CD4-positive, alpha-beta T cell treated with Interleukin-4 for 4 hours (primary cell): ENCODE measurements at regions not wholly inside any gene's neighbourhood (a gene's known extent, or its start where the extent isn't known, plus 50 kb on each side); places are given as distances from the start of the nearest gene placed in this dataset.
"Not testable (repeated sequence)": the region's sequence is repeated elsewhere in the genome, so short reads cannot be mapped to it uniquely, and the experiment has no call there.

Experiments
- DNase-seq: peaks from one replicate; pipeline ENCODE4 v3.0.0-alpha.2; 2020

DNA sequence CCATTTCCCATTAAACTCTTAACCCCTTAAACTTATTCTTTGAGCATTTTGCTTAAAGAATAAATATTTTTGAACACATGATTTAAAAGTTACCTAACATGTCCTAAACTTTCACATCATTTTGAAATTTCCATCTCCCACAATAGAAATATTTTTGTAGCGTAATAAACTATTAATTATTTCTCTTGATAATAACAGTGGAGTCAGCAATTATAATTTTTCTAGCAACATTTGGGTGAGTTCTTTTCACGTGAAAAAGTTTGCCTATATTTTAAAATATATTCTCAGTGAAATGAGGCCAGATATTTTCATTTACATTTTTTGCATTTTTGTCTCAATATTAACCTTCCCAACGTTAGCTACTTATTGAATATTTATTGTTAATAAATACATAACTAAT lies 320.4 kb upstream of the CRIM1 start:
- DNase-seq: no peak

DNA sequence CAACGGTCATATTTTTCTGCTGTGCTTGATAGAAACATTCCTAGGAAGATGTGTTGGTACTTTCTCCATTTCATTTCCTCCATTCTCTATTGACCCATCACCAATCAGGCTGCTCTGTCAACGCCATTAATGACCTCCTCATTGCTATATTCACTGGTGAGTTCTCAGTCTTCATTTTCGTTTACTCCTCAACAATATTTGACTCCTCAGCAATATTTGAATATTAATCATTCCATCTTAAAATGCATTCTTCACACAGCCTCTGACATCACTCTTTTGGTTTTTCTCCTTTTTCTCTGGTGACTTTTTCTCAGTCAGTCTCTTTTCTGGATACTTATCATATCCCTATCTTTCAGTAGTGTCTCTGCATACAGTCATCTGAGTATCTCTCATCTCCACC lies 323.5 kb upstream of the CRIM1 start:
- no peak for DNase-seq

DNA sequence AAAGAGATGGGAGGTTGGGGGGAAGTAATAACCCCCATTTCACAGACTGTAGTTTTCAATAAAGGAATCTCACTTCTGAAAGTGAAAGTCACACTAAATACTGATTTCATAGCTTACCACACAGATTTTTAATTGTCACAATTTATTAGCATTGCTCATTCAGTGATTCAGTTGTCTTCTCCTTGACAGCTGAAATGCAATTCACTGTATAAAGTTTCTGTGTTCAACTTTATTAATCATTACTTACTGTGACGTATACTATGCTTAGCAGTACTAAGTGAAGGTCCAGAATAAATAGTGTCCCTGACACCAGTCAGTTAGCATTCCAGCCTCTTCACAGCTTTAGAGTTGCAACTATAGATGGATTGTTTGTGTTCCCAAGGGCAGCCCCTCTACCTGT lies 324.1 kb upstream of the CRIM1 start:
- no peak for DNase-seq

DNA sequence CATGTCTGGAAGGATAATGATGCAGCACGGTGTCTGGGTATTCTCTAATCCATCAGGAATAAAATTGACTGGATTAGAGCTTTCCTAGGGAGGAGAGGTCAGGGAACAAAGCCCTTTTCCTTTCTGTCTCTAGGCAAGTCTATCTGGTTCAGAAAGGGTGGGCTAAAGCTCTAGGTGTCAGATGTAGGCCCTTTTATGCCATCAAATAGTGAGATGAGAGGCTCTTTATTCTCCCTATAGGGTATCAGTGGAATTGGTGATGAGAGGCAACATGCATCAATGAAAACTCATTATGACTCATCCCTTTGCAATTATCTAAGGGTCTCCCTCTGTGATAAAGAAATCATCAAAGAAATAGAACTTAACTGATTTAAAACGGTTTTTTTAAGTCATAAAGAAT lies 328.0 kb upstream of the CRIM1 start:
- DNase-seq: no peak

DNA sequence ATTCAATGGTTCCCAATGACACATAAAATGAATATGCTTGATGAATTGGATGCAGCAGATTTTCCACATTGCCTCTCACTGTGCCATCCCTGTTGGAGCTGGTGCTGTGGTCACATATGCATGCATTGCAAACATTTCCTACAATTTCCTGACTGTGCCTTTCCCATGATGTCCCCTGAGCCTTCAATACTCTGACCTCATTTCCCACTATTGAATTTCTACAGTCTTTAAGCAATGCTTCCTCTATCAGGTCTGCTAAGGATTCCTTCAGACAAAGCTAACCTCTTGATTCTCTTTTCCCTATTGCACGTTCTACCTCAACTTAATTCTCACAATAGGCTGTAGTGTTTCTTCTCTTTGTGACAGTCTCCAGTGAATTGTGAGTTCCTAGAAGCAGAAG lies 342.5 kb upstream of the CRIM1 start:
- DNase-seq: no peak

DNA sequence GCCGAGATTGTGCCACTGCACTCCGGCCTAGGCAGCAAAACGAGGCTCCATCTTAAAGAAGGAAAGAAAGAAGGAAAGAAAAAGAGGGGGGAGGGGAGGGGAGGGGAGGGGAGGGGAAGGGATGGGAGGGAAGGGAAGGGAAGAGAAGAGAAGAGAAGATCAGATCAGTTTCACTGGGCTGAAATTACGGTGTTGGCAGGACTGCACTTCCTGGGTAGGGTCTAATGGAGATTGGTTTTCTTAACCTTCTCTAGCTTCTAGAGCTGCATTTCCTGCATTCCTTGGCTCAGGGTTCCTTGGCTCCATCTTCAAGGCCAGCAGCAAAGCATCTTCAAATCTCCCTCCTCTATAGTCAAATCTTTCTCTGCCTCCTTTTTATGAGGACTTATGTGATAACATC lies 349.1 kb upstream of the CRIM1 start:
- no peak for DNase-seq

DNA sequence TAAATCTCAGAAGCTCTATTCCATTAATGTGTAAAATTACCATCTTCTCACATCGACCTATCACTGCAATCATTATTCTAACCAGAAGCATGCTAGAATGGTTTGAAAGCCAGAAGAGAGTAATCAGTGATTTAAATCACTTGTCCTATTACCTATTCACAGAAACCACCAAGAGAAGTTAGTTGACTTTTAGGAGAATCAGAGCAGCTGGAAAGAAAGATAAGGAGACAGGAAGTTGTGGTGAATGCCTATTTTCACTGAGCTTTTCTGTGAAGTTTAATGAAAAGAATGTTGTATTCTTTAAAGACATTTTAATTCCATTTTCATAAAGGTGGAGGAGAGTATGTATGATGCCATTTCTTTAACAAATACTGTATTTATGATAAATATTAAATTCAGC lies 352.6 kb upstream of the CRIM1 start:
- no peak for DNase-seq

DNA sequence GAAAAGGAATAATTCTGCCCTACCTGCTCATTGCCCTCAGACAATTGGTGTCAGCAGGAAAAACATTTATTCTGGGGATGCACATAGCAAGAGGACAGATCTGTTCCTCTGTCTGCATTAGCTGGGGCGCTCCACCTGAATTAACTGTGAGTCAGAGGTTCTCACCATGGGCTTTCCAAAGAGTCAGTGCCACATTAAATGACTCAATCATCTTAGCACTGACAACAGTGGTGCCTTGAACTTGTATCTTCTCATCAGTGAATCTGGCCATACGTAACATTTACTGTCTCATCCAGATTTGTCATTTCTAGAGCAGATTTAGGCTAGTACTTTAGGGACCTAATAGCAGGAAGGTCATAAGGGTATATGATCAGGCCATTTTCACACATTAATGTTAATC lies 358.1 kb upstream of the CRIM1 start:
- DNase-seq: no peak

DNA sequence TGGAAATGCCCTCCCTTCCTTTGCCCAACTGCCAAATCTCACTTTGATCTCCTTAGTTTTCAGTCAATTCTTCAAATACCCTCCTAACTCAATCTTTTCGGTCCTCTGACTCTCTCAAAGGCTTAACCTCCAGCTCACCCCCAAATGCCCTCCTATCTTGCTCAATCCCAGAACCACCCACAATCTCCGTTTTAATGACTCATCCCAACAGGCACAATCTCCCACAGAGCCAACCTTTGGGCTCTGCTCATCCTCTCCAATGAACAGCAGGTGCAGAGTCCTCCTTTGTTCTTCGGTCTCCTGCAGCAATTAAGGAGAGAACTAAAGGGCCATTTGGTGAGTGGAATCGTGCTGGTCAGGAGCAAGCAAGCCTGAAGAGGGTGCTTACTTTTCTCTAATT lies 366.1 kb upstream of the CRIM1 start:
- no peak for DNase-seq

DNA sequence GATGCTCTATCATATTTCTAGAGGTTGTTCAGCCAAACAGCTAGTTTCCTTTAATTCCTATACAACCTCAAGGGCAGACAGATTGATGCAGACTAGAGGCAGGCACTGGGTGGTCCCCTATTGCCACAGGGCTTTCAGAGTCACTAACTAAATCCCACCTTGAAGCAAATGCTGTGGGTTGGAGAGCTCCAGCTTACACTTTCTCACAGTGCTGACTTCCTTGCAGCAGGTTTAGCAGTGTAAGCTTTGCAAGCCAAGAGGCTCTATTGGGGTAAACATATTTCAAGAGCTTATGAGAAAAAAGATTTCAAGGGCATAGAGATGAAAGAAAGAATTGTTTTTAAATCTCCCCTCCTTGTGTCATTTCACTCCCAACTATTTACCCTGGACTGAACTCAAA lies 366.5 kb upstream of the CRIM1 start:
- DNase-seq: no peak

DNA sequence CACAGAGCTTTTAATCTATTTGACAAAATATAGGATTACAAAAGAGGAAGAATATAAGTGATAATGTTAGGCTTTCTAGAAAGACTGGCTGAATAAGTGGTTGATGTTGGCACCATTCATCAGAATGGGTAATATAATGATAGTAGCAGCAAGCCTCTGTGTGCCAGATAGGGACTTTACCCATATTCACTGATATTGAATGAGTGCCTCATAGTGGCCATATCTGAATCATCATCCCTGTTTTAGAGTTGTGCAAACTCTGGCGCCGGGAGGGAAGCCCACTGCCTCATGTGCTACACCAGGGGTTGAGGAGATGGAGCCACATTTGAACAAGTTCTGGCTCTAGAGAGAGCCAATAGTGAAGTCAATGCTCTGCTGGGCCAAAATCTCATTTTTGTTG lies 368.7 kb upstream of the CRIM1 start:
- DNase-seq: no peak

DNA sequence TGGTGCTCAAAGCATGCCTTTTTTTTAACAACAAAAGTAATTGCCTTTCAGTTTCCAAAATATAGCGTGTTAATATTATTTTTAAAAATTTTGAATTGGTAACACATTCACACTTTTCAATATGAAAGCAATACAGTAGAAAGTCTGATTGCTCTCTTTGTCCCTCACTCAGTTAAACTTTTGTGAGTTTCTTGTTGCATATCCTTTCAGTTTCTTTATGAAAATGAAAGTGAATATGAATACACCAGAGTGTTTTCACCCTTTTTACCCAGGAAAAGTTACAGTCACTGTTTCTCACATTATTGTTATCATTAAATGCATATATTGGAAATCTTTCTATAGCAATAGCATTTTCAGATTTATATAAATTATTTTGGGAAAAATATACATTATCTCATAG lies 377.4 kb upstream of the CRIM1 start:
- DNase-seq: peak; percentile 24

DNA sequence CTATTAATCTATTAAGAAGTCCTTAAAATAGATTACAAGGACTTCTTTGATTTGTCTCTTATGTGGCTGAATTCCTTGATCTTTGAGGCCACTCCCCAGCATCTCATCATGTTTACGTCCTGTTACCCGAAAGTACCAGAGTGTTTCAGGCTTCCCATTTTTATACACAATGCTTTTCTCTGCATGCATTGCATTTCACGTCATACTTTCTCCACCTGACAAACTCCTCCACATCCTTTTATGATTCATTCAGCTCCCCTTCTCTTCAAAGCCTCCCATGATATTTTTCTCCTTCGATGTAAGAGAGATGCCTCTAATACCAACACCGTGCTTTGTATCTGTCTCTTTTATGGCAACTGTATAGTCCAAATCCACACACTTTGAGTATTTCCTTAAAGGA lies 379.0 kb upstream of the CRIM1 start:
- no peak for DNase-seq

DNA sequence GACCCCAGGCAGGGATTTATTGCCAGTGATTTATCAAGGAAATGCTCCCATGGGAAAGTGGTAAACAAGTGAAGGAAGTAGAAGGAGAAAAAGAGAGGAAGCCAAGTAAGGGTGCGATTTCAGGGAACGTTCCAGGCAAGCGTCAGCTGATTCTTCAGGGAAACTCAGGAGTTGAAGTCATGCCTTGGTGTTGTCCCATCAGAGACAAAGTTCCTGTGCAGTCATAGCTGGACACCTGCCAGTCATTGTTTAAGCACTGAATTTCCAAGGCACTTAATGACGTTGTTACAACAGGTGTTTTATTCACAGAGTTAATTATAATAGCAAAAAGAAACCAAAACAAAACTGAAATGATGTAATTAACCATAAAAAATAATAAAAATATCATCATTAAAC lies 381.8 kb upstream of the CRIM1 start:
- DNase-seq: no peak

DNA sequence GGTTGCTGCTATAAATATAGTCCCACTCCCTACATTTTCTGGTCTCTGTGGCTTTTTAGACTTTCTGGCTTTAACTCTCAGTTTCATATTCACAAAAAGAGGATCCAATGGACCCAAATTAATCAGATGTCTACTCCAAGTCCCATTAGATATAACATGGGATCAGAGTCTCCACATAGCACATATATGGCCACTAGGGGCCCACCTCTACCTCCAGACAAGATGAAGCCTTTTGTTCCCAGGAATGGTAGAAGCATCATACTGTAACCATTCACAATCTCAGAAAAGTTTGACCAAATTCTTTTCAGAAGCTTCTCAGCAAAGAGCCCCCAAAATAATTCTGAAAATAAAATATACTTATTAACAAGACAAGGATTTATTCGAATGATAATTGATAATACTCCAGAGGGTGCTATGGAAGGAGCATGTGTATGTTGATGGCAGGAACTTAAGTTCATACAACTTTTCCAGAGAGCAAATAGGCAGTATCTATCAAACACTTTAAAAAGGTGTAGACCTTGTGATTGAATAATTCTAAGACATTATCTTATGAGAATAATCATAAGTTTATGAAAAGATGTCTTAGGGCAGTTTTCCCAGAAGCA lies 382.3 kb upstream of the CRIM1 start:
- peak; percentile 20 for DNase-seq

DNA sequence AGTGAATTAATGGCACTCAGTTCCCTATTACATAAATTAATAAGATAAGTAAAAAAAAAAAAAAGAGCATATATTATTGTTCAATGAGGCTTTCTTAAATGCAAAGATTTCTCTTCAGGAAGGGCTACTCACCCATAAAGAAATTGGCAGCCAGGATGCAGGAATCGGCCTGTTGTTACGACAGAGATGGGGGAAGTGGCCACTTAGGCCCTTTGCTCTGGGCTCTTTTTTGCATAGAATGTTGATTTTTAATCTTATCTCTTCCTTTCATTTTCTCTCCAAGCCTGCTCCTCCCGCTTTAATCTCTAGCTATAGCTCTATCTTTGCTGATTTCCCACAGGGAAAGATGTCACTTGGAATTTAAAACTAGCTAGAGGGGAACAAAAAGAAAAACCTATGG lies 391.8 kb upstream of the CRIM1 start:
- no peak for DNase-seq

DNA sequence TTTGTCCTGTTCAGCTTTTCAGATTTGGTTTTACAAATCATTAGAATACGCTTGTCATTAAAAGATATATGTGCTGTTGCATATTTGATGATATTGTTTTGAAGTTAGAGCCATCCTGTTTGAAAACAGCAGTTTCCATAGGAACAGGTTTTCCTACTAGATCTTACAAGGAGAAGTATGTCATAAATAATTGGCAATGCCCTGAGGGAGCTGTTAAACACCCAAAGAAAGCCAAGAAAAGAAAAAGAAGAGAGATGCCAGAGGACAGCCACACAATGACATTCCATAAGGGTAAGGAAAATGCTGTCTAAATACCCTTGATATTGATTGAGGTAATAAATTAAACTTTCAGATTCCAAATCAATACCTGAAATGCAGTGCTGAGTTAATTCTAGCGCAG lies 392.2 kb upstream of the CRIM1 start:
- no peak for DNase-seq

DNA sequence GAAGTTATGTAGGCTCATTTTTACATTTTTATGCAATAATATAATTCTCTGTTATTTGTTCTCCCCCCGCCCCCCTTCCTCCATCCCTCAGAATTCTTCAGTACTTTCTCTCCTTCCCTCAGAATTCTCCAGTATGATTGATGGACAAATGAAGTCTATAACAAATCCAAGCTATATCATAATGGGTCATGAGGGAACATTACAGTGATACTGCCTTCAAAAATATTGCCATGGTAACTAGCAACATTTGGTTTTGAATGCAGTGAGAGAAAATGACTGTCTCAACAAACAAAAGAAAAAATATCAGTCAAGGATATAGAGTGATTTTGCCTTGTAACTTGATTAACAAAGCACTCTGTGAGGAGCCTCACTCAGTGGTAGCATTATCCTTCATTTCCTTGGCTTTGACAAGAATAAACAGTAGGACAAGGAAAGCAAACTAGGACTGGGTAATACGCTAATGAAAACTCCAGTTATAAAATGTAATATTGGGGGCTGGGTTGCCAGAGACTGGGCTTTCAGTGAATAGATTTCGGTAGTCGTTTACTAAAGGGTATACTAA lies 392.9 kb upstream of the CRIM1 start:
- no peak for DNase-seq

DNA sequence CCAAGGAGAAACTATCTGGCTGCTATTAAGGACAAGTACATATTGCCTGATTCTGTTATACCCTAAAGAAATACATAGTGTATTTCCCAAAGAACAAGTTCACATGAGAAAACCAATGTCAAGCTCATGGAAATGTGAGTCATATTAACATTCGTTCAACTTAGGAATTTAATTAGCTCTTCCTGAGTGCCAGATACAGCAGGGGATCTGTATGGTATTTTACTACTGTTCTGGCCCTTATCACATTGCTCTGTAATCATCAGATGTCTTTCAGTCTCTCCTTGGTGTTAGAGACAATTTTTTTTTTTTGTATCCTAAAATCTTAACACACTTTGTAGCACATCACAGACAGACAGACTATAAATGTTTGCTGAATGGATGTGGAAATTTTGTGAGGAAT lies 395.0 kb upstream of the CRIM1 start:
- no peak for DNase-seq

DNA sequence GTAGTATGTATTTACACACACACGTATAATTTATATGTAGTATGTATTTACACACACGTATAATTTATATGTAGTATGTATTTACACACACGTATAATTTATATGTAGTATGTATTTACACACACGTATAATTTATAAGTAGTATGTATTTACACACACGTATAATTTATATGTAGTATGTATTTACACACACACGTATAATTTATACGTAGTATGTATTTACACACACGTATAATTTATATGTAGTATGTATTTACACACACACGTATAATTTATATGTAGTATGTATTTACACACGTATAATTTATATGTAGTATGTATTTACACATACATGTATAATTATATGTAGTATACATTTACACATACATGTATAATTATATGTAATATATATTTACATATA lies 398.5 kb upstream of the CRIM1 start:
- not testable (repeated sequence) for DNase-seq

DNA sequence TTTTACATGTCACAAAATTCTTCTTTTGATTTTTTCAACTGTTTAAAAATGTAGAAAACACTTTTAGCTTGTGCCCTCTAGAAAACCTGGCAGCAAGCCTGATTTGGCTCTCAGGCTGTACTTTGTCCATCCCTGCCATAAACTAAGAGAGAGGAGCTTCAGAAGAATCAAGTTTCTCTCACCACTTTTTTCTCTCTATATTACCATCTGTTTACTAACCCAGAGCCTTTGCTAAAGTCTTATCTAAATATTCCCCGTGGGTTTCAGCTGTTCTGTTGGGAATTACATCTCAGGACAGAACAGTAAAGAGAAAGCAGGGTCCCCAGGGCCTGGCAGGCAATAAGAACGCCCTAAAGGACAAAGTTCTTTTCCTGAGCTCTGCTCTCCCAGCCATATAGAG lies 409.1 kb upstream of the CRIM1 start:
- no peak for DNase-seq

DNA sequence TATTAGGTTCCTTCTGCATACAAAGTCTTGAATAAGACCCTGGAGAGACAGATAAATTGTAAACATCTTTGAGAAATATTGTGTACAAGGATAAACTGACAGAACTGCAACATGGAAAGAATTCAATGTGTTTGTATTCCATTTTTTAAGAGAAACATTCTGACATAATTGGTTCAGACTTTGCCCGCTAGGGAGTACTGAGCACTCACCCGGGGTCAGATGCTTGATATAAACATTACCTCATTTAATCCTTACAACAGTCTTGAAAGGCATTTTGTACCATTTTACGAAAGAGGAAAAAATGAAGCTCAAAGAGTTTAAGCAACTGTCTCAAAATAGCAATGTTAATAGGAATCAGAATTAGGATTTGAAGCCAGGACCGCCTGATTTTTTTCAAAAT lies 416.7 kb upstream of the CRIM1 start:
- DNase-seq: no peak

DNA sequence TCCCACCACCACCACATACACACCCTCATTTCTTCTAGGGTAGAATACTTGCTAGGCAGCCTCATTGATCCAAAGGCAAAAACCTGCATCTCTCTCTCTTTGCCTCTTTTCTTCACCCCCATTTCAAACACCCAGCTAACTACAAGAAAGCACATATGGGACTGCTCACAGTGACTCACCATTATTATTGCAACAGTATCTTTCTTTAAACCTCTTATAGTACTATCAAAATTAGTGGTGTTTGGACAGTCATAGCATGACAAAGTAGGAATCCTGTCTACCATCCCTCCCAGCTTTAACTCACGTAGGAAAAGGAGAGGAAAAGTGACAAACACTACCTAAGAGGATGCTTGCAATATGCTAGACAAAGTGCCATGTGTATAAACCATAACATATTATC lies 422.5 kb upstream of the CRIM1 start:
- DNase-seq: no peak

DNA sequence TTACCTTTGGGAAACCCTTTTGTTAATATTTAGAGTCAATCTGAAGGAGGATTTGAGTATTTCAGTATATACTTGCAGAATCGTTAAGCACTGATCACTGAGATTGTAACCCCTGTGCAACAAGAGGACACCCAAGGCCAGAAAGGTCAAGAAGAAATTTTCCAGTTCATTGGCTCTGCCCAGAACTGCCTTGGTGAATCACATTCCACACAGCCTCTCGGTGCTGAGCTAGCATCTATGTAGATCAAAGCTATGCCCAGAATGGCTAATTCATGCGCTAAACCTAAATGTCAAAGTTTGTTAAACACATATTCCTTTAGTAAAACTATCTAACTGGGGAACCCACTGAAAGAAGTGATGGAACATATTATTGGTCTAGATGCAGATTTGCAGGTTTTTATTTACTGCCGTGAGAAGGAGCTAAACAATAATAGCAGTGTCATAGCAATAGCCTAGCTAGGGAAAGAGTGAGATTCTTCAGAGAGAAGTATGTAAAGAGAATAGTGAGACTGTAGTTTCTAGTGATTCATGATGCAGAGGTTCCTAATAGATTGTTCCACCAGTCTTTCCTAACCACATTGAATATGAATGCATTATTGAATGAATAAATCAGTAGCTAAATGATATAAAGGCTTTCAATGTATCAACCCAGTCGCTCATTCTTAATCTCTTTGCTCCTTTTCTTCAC lies 423.2 kb upstream of the CRIM1 start:
- DNase-seq: no peak

DNA sequence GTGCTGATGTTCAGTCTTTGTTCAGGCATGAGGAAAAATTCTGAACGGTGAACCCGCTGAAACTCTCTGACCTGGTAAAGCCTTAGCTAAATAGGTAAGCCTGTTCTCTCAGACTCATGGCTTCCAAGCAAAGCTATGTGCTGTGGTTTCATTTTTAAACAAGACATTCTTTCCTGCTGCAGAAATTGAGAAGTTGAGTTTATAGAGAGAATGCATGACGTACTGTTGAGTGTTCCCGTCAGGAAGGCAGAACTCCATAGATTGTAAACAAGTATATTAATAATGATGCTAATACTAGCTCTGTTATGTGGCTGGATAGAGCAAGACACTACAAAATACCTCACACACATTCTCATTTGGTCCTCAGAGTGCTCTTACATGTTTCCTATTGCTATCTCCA lies 424.0 kb upstream of the CRIM1 start:
- no peak for DNase-seq
